AG09319 (cell line): ENCODE measurements at regions not wholly inside any gene's neighbourhood (a gene's known extent, or its start where the extent isn't known, plus 50 kb on each side); places are given as distances from the start of the nearest gene placed in this dataset.

Experiments used
- DNase-seq: peaks from one replicate; pipeline ENCODE4 v3.0.0-alpha.2; 2010; ENCODE audit warnings: low read depth; ENCODE audit errors: extremely low read depth
- TF ChIP-seq, protein P1 (sequence below): IDR thresholded peaks from 2 replicates; pipeline ENCODE4 v1.5.1; 2011; ENCODE audit warnings: low read depth, mild to moderate bottlenecking, inconsistent platforms, low read length, moderate library complexity

DNA sequence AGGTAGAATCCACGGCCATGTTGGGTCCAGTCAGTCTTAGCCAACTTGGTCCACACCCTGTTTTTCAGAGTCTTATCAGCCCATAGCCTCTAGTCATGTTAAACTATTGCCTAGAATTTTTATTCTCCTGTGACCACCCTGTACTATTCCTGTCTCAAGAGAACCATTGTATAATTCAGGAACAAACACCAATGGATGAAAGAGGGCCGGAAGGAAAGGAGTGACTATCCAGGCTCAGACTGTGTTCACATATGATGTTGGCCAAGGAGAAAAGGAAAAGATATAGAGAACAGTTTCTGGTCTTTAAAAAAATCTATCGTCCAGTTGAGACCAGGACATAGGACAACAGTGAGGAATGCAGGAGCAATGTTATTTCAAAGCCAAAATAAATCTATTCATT, 82.9 kb upstream of the SETBP1 start:
- TF ChIP-seq, protein P1, sequence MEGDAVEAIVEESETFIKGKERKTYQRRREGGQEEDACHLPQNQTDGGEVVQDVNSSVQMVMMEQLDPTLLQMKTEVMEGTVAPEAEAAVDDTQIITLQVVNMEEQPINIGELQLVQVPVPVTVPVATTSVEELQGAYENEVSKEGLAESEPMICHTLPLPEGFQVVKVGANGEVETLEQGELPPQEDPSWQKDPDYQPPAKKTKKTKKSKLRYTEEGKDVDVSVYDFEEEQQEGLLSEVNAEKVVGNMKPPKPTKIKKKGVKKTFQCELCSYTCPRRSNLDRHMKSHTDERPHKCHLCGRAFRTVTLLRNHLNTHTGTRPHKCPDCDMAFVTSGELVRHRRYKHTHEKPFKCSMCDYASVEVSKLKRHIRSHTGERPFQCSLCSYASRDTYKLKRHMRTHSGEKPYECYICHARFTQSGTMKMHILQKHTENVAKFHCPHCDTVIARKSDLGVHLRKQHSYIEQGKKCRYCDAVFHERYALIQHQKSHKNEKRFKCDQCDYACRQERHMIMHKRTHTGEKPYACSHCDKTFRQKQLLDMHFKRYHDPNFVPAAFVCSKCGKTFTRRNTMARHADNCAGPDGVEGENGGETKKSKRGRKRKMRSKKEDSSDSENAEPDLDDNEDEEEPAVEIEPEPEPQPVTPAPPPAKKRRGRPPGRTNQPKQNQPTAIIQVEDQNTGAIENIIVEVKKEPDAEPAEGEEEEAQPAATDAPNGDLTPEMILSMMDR: no peak
- no peak for DNase-seq

DNA sequence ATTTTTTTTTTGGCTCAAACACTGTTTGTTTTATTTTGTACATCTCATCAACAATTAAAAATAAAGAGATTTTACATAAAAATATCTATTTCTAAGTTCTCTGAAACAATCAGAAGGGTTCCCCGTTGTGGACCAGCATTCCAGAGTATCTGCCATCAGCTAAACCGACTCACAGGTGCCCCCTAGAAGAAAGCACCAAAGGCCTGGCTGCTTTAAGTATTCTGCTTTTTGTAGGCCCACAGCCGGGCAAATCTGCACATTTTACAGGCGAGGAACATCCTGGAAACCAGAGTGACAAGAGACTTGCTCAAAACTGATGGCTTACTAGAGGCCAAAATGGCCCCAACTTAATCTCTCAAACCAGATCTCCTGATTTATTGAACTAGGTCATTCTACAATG, 82.2 kb upstream of the SETBP1 start:
- no peak for DNase-seq
- TF ChIP-seq, protein P1: no peak

DNA sequence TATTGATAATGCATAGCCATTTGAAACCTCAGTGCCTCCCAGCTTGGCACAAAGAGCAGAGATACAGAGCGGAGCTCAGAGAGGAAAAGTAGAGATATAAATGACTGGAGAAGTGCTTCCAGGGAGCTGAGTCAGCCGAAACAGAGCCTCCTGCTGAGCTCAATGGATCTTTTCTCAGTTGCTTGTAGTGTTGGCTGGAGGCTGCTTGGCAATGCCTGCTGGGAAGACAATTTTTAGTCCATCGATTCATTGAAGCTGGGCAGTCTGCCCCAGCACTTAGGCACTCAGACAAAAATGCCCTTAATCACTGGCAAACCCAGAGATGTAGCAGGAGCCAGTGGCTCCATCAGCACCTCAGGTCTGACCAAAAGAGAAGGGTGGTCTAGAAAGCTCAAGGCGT, 81.3 kb upstream of the SETBP1 start:
- no peak for DNase-seq
- TF ChIP-seq, protein P1: no peak

DNA sequence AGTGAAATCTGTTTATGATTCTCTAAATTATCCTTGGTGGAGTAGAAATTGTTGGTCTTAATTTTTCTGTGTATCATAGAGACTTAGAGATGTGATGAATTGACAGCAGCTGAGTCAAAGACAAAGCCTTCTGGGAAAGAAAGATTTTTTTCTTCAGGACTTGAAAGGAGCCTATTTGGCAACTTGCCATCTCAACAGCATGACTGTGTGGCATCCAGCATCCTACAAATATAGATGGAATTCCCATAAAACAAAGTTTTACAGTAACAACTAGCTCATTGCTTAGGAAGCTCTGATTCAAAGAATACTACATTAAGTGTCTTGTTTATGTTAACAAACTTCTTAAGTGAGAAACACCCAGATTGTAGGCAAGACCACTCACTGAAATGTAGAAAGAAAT, 79.2 kb upstream of the SETBP1 start:
- TF ChIP-seq, protein P1: no peak
- no peak for DNase-seq

DNA sequence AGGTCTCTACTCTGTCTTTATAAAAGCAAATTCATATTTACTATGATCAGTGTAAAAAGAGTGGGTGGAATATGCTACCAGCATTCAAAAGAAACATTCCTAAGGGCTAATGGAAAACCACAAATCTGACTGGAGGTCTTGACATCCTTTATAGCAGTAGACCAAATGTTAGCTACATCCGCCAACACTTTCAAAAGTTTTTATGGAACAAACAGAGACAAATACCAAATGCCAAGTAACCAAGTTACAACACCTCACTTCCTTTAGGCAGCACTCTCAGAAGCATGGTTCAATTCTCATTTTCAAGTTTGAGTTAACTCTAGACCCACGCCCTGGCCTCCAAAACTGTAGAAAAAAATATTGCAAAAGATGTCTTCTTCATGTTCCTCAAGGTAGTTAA, 78.3 kb upstream of the SETBP1 start:
- TF ChIP-seq, protein P1: no peak
- DNase-seq: no peak

DNA sequence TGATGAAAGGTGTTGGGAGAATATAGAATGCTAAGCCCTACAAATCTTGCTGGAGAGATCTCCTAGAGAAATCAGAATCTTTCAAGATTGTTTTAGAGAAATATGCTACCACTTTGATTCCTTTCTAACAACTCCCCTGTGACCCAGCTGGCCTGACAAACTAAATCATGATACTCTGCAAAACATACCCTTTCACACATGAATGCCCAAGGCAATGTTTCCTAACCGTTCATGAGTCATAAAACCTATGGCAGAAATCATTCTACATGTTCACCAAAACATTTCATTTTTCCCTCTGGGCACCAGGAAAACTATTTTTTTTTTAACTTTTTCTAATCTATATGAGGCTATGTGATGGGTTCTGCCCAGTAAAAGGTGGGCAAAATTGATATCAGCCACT, 77.8 kb upstream of the SETBP1 start:
- TF ChIP-seq, protein P1: no peak
- DNase-seq: no peak

DNA sequence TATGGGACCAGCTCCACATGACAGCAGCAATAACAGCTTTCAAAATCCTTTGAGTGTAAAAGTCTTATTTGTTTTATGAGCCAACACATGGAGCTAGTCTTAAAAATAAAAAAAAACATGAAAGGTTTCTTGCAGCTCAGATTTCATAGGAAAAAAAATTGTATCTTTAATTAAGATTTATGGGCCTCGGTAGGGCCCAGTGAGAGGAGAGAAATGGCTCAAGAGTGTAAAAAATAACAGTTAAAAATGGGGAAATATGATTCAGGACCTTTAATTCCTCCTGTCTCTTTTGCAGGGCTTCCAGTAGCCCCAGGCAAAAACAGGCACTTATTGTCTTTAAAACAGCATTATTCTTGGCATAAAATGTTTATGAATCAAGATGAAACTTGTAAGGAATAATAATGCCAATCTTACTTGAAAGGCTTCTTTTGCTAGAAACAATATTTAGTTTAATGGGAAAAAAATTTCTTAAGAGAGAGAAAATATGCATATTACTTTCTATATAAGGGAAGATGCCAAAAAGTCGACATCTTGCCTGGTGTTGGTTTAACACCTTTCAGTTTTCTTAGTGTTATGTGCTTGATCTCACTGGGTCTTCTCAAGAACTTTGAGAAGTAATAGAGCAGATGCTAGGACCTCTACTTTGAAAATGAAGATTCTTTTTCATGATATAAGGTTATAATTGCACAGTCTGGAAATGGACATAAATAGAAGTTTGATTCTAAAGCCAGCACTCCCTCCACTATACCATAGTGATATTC, 71.3 kb upstream of the SETBP1 start:
- TF ChIP-seq, protein P1: no peak
- no peak for DNase-seq
